PC-9 (cell line): ENCODE measurements at regions not wholly inside any gene's neighbourhood (a gene's known extent, or its start where the extent isn't known, plus 50 kb on each side); places are given as distances from the start of the nearest gene placed in this dataset.

ENCODE experiments used
- CTCF ChIP-seq: fragments of 200-600 bp; sonication (generic); conservative IDR thresholded peaks from 2 replicates; pipeline ENCODE4 v1.6.1; 2017; ENCODE audit warnings: mixed run types, antibody characterized with exemption, mild to moderate bottlenecking, moderate library complexity
- EZH2 ChIP-seq: fragments of 200-600 bp; sonication (generic); IDR thresholded peaks from 2 replicates; pipeline ENCODE4 v1.8.0; 2017; ENCODE audit warnings: antibody characterized with exemption, low read depth

- TF ChIP-seq EZH2 (no peak), CTCF (no peak)
These were observed 358.2 kb downstream of the QKI start for GRCh38 chr6:163772701-163773100.
